GM18951 (cell line): ENCODE measurements at regions not wholly inside any gene's neighbourhood (a gene's known extent, or its start where the extent isn't known, plus 50 kb on each side); places are given as distances from the start of the nearest gene placed in this dataset.
"Not testable (repeated sequence)": the region's sequence is repeated elsewhere in the genome, so short reads cannot be mapped to it uniquely, and the experiment has no call there.

Experiments
- POLR2A ChIP-seq: IDR thresholded peaks from 4 replicates; pipeline ENCODE4 v1.6.1; 2011; ENCODE audit warnings: mild to moderate bottlenecking; ENCODE audit not compliant: insufficient read length, insufficient read depth; ENCODE audit errors: extremely low read depth
- in situ Hi-C: fragments of 300-500 bp; cut with MboI; formaldehyde crosslinking; loops from one replicate; pipeline ENCODE4 v1.12.0; 2022; ENCODE audit warnings: low sequenced_read_pairs, mixed read lengths, inconsistent platforms; ENCODE audit not compliant: unreplicated experiment

GRCh38 chr2:89767572-89768435, 1076.3 kb downstream of the RPIA start:
- in situ Hi-C loops: no loop called here
- TF ChIP-seq POLR2A: no peak

DNA sequence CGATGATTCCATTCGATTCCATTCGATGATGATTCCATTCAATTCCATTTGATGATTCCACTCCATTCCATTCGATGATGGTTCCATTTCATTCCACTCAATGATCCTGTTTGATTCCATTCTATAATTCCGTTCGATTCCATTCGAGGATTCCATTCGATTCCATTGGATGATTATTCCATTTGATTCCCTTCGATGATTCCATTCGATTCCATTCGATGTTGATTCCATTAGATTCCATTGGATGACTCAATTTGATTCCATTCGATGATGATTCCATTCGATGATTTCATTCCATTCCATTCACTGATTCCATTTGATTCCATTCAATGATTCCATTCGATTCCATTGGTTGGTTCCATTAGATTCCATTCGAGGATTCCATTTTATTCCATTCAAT, 1084.4 kb downstream of the RPIA start:
- TF ChIP-seq POLR2A: no peak
- in situ Hi-C loops: loop anchor here (25.0 kb wide), 1 partner anchor 611 kb away; no protein-coding TSS in a partner anchor

- no peak for TF ChIP-seq POLR2A
- in situ Hi-C loops: loop anchor here (10.0 to 25.0 kb wide), 2 partner anchors 116 to 607 kb away; no protein-coding TSS in a partner anchor
Measured at GRCh38 chr2:89780318-89780717, 1088.8 kb downstream of the RPIA start.

DNA sequence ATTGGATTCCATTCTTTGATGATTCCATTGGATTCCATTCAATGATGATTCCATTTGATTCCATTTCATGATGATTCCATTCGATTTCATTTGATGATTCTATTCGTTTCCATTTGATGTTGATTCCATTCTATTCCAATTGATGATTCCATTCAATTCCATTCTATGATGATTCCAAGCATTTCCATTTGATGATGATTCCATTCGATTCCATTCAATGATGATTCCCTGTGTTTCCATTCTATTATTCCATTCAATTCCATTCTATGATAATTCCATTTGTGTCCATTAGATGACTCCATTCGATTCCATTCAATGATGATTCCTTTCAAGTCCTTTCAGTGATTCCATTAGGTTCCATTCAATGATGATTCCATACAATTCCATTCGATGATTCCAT, 1090.5 kb downstream of the RPIA start:
- in situ Hi-C loops: loop anchor here (10.0 to 25.0 kb wide), 2 partner anchors 117 to 605 kb away; no protein-coding TSS in a partner anchor
- TF ChIP-seq POLR2A: no peak

- in situ Hi-C loops: loop anchor here (10.0 to 25.0 kb wide), 2 partner anchors 120 to 602 kb away; no protein-coding TSS in a partner anchor
- no peak for TF ChIP-seq POLR2A
Measured at GRCh38 chr2:89784960-89785359, 1093.5 kb downstream of the RPIA start.

- in situ Hi-C loops: loop anchor here (10.0 to 25.0 kb wide), 2 partner anchors 121 to 602 kb away; no protein-coding TSS in a partner anchor
Measured at GRCh38 chr2:89785528-89785927, 1094.1 kb downstream of the RPIA start.

DNA sequence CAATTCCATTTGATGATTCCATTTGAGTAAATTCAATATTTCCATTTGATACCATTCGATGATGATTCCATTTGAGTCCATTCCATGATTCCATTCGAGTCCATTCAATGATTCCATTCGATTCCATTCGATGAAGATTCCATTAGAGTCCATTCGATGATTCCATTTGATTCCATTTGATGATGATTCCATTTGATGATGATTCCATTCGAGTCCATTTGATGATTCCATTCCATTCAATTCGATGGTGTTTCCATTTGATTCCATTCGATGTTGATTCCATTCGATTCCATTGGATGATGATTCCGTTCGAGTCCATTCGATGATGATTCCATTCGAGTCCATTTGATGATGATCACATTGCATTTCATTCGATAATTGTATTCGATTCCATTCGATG, 1095.2 kb downstream of the RPIA start:
- in situ Hi-C loops: loop anchor here (10.0 to 25.0 kb wide), 2 partner anchors 122 to 601 kb away; no protein-coding TSS in a partner anchor

GRCh38 chr2:89795530-89795929, 1104.1 kb downstream of the RPIA start:
- in situ Hi-C loops: loop anchor here (25.0 kb wide), 1 partner anchor 592 kb away; no protein-coding TSS in a partner anchor

GRCh38 chr2:89797320-89798038, 1106.0 kb downstream of the RPIA start:
- in situ Hi-C loops: loop anchor here (25.0 kb wide), 1 partner anchor 590 kb away; no protein-coding TSS in a partner anchor
- no peak for TF ChIP-seq POLR2A

DNA sequence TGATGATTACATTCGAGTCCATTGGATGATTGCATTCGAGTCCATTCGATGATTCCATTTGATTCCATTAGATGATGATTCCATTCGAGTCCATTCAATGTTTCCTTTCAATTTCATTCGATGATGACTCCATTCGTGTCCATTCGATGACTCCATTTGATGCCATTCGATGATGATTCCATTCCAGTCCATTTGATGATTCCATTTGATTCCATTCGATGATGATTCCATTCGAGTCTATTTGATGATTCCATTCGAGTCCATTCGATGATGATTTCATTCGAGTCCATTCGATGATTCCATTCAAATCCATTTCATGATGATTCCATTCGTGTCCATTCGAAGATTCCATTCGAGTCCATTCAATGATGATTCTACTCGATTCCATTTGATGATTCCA, 1109.7 kb downstream of the RPIA start:
- in situ Hi-C loops: not testable (repeated sequence)

- in situ Hi-C loops: not testable (repeated sequence)
Measured at GRCh38 chr2:89806363-89806762, 1114.9 kb downstream of the RPIA start.

DNA sequence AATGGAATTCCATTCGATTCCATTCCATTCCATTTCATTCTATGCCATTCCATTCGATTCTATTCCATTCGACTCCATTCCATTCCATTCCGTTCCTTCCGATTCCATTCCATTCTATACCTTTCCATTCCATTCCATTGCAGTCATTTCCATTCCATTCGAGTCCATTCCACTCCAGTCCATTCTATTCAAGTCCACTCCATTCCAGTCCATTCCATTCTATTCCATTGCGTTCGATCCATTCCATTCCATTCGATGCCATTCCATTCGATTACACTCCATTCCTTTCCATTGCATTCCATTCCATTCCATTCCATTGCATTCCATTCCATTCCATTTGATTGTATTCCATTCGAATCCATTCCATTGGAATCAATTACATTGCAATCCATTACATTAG, 1119.8 kb downstream of the RPIA start:
- in situ Hi-C loops: no loop called here
- TF ChIP-seq POLR2A: no peak

DNA sequence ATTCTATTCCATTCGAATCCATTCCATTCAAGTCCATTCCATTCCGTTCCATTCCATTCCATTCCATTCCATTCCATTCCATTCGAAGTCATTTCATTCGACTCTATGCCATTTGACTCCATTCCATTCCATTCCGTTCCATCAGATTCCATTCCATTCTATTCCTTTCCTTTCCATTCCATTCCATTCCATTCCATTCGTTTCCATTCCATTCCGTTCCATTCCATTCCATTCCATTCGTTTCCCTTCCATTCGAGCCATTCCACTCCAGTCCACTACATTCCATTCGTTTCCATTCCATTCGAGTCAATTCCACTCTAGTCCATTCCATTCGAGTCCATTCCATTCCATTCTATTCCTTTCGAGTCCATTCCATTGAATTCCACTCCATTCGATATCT, 1120.4 kb downstream of the RPIA start:
- in situ Hi-C loops: not testable (repeated sequence)

DNA sequence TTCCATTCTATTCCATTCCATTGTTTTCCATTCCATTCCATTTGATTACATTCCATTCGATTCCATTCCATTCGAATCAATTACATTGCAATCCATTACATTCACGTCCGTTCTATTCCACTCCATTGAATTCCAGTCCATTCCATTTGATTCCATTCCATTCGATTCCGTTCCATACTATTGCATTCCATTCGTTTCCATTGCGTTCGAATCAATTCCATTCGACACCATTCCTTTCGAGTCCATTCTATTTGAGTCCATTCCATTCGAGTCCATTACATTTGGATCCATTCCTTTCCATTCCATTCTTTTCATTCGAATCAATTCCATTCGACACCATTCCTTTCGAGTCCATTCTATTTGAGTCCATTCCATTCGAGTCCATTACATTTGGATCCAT, 1122.9 kb downstream of the RPIA start:
- in situ Hi-C loops: not testable (repeated sequence)
